GM12875 (cell line): ENCODE measurements at regions not wholly inside any gene's neighbourhood (a gene's known extent, or its start where the extent isn't known, plus 50 kb on each side); places are given as distances from the start of the nearest gene placed in this dataset.

Source experiments
- H3K4me3 ChIP-seq: one replicate; pipeline ENCODE4 v1.5.1; 2011; ENCODE audit warnings: low read depth, low read length, control low read depth
- CTCF ChIP-seq: IDR thresholded peaks from 2 replicates; pipeline ENCODE4 v1.5.1; 2011; ENCODE audit warnings: low read depth, mild to moderate bottlenecking, control low read depth, inconsistent platforms, low read length, moderate library complexity, borderline replicate concordance; ENCODE audit not compliant: insufficient read depth

GRCh38 chr14:55986069-55986468, 132.1 kb upstream of the PELI2 start:
- no peak for TF ChIP-seq CTCF
- no peak overlapping the region for H3K4me3 ChIP-seq

- TF ChIP-seq CTCF: no peak
- no peak overlapping the region for H3K4me3 ChIP-seq
Observed at GRCh38 chr14:56000846-56001245, 117.4 kb upstream of the PELI2 start.

GRCh38 chr14:56002342-56002741, 115.9 kb upstream of the PELI2 start:
- TF ChIP-seq CTCF: no peak
- H3K4me3 ChIP-seq: no peak overlapping the region

GRCh38 chr14:56002876-56003625, 115.2 kb upstream of the PELI2 start:
- H3K4me3 ChIP-seq: no peak overlapping the region
- no peak for TF ChIP-seq CTCF

DNA sequence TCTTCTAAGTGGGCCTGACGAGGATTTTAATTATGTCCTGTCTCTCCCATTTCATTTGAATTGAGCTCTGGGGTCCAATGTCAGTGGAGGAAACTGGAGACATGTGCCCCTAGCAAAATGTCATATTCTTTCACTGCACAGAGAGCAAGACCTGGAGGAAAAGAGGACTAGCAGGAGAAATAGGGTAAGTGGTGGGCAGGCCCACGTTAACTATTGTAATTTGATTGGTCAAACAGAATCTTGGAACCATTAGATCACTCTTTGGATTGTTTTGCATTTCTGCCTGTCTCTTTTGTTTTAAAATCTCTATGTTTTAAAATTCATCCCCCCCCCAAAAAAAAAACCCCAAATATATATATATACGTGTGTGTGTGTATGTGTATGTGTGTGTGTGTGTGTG, 113.9 kb upstream of the PELI2 start:
- no peak overlapping the region for H3K4me3 ChIP-seq
- TF ChIP-seq CTCF: no peak

DNA sequence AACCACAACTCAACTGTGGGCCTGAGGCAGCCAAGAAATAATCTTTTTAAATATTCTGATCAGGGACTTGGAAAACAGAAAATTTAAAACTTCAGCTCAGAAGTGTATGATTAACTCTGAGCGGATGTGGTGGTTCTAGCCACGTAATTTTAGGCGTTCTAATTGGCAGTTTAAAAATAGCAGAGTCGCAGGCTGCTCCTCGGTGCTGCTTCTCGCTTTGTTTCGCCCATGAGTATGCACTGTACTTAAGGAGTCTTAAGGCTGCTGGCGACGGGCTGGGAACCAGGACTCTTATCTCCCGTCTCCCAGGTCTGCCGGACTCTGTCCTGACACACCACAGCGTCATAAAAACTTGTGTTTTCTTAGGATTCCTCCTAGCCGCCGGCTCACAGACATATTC, 113.4 kb upstream of the PELI2 start:
- no peak overlapping the region for H3K4me3 ChIP-seq

More for the DNA sequence above, 113.4 kb upstream of the PELI2 start:
- TF ChIP-seq CTCF: no peak
